ENCODE measurements at regions not wholly inside any gene's neighbourhood (a gene's known extent, or its start where the extent isn't known, plus 50 kb on each side); places are given as distances from the start of the nearest gene placed in this dataset.

DNA sequence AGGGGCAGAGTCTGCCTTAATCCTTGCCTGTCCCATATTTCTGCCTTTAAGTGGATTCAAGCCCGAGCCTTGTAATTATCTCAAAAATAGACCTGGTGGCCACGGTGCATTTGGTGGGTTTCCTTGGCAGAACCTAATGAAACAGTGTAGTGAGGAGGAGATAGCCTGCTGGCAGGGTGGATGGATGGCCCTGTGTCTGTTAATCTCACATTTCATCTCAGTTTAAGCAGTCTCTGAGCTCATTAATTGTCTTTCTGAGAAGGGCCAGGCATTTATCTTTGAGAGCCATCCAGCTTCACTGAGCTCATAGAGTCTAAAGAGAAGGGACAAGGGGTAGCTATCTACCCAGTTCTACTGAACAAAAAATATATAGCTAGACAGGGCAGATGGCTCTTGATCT is 364.0 kb upstream of the EEF2KMT start:
- TF ChIP-seq, protein P1, sequence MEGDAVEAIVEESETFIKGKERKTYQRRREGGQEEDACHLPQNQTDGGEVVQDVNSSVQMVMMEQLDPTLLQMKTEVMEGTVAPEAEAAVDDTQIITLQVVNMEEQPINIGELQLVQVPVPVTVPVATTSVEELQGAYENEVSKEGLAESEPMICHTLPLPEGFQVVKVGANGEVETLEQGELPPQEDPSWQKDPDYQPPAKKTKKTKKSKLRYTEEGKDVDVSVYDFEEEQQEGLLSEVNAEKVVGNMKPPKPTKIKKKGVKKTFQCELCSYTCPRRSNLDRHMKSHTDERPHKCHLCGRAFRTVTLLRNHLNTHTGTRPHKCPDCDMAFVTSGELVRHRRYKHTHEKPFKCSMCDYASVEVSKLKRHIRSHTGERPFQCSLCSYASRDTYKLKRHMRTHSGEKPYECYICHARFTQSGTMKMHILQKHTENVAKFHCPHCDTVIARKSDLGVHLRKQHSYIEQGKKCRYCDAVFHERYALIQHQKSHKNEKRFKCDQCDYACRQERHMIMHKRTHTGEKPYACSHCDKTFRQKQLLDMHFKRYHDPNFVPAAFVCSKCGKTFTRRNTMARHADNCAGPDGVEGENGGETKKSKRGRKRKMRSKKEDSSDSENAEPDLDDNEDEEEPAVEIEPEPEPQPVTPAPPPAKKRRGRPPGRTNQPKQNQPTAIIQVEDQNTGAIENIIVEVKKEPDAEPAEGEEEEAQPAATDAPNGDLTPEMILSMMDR (IDR thresholded peaks at IDR 0.05; ENCODE audit: low read depth, low read length), result no peak
- TF ChIP-seq, protein P2, sequence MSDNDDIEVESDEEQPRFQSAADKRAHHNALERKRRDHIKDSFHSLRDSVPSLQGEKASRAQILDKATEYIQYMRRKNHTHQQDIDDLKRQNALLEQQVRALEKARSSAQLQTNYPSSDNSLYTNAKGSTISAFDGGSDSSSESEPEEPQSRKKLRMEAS (IDR thresholded peaks at IDR 0.05; ENCODE audit: low read depth, low read length), result no peak
- no peak for TF ChIP-seq POLR2A (IDR thresholded peaks at IDR 0.05; ENCODE audit: extremely low read depth, insufficient read length)
